Hepatocyte (in vitro differentiated cells): ENCODE measurements at regions not wholly inside any gene's neighbourhood (a gene's known extent, or its start where the extent isn't known, plus 50 kb on each side); places are given as distances from the start of the nearest gene placed in this dataset.

ENCODE experiments used
- DNase-seq: peaks from one replicate; pipeline ENCODE4 v3.0.0-alpha.2; 2016; ENCODE audit warnings: low spot score
- H2AFZ ChIP-seq: fragments of 200-600 bp; sonication (generic); 2 replicates; pipeline ENCODE4 v1.6.0; 2016; ENCODE audit warnings: antibody characterized with exemption, mild to moderate bottlenecking
- H3K27ac ChIP-seq: fragments of 200-600 bp; sonication (generic); 2 replicates; pipeline ENCODE4 v1.5.1; 2016; ENCODE audit warnings: mild to moderate bottlenecking
- H3K27me3 ChIP-seq: fragments of 200-600 bp; sonication (generic); 2 replicates; pipeline ENCODE4 v1.6.1; 2016
- H3K36me3 ChIP-seq: fragments of 200-600 bp; sonication (generic); replicated peaks from 2 replicates; pipeline ENCODE4 v1.5.1; 2016; ENCODE audit warnings: low read depth; ENCODE audit not compliant: insufficient read depth
- H3K4me1 ChIP-seq: fragments of 200-600 bp; sonication (generic); 2 replicates; pipeline ENCODE4 v1.5.1; 2016; ENCODE audit warnings: mild to moderate bottlenecking, moderate library complexity; ENCODE audit not compliant: insufficient read depth
- H3K4me2 ChIP-seq: fragments of 200-600 bp; sonication (generic); 2 replicates; pipeline ENCODE4 v1.6.0; 2016
- H3K4me3 ChIP-seq: fragments of 200-600 bp; sonication (generic); 2 replicates; pipeline ENCODE4 v1.5.1; 2016; ENCODE audit warnings: mild to moderate bottlenecking
- H3K79me2 ChIP-seq: fragments of 200-600 bp; sonication (generic); 2 replicates; pipeline ENCODE4 v1.6.0; 2017; ENCODE audit warnings: mild to moderate bottlenecking
- H3K9me2 ChIP-seq: fragments of 200-600 bp; sonication (generic); replicated peaks from 2 replicates; pipeline ENCODE4 v1.6.0; 2017; ENCODE audit warnings: mild to moderate bottlenecking; ENCODE audit not compliant: insufficient read depth
- H3K9me3 ChIP-seq: fragments of 200-600 bp; sonication (generic); 2 replicates; pipeline ENCODE4 v1.5.1; 2016; ENCODE audit warnings: low read depth, mild to moderate bottlenecking
- H4K20me1 ChIP-seq: fragments of 200-600 bp; sonication (generic); 2 replicates; pipeline ENCODE4 v1.6.0; 2016; ENCODE audit warnings: mild to moderate bottlenecking; ENCODE audit not compliant: insufficient read depth, poor library complexity, severe bottlenecking
- CTCF ChIP-seq: fragments of 200-600 bp; sonication (generic); IDR thresholded peaks from 2 replicates; pipeline ENCODE4 v1.5.1; 2016; ENCODE audit warnings: antibody characterized with exemption, mild to moderate bottlenecking; ENCODE audit not compliant: poor library complexity
- EZH2 ChIP-seq: fragments of 200-600 bp; sonication (generic); IDR thresholded peaks from 2 replicates; pipeline ENCODE4 v1.6.1; 2016; ENCODE audit warnings: antibody characterized with exemption, mild to moderate bottlenecking, borderline replicate concordance
- EZH2phosphoT487 ChIP-seq: fragments of 200-600 bp; sonication (generic); IDR thresholded peaks from one replicate; pipeline ENCODE4 v1.6.1; 2018; ENCODE audit warnings: antibody characterized with exemption, mild to moderate bottlenecking, low read depth, moderate library complexity; ENCODE audit not compliant: unreplicated experiment, severe bottlenecking
- WGBS: methylation state at CpG from one replicate; pipeline ENCODE4 v1.1.6; 2016; ENCODE audit warnings: low lambda C conversion rate; ENCODE audit errors: missing lambda C conversion rate; 5-methylcytosine and 5-hydroxymethylcytosine counted together

- Histone ChIP-seq H3K4me2 (no peak overlapping the region), H3K9me2 (no peaks in the 10 kb centered on the region), H3K4me3 (no peak overlapping the region), H3K27me3 (no peaks in the 10 kb centered on the region), H3K9me3 (no peaks in the 10 kb centered on the region), H3K36me3 (no peaks in the 10 kb centered on the region), H4K20me1 (no peaks in the 10 kb centered on the region), H3K4me1 (no peaks in the 10 kb centered on the region), H2AFZ (no peak overlapping the region), H3K79me2 (no peaks in the 10 kb centered on the region), H3K27ac (no peak overlapping the region)
- WGBS: 78% methylated on average over 3 of the region's 3 CpGs
- no peak for TF ChIP-seq CTCF
- TF ChIP-seq EZH2: no peak
- no peak for TF ChIP-seq EZH2phosphoT487
- no peak for DNase-seq
Observed at GRCh38 chr12:125312471-125312870, 247.2 kb downstream of the AACS start.

GRCh38 chr12:125314051-125314755 lies 249.0 kb downstream of the AACS start:
- H3K4me3 ChIP-seq: no peak overlapping the region
- no peaks in the 10 kb centered on the region for H3K79me2 ChIP-seq
- no peak for DNase-seq
- H3K27me3 ChIP-seq: no peaks in the 10 kb centered on the region
- H4K20me1 ChIP-seq: no peaks in the 10 kb centered on the region
- TF ChIP-seq EZH2phosphoT487 (no peak), CTCF (no peak), EZH2 (no peak)
- WGBS: 46% methylated on average over 22 of the region's 22 CpGs
- no peaks in the 10 kb centered on the region for H3K36me3 ChIP-seq
- no peaks in the 10 kb centered on the region for H3K9me3 ChIP-seq
- no peak overlapping the region for H3K27ac ChIP-seq
- no peak overlapping the region for H3K4me2 ChIP-seq
- H3K4me1 ChIP-seq: no peaks in the 10 kb centered on the region
- H3K9me2 ChIP-seq: no peaks in the 10 kb centered on the region
- H2AFZ ChIP-seq: no peak overlapping the region

- H3K27ac ChIP-seq: no peak overlapping the region
- H3K27me3 ChIP-seq: no peaks in the 10 kb centered on the region
- no peaks in the 10 kb centered on the region for H3K9me3 ChIP-seq
- H3K79me2 ChIP-seq: no peaks in the 10 kb centered on the region
- no peak overlapping the region for H3K4me2 ChIP-seq
- H2AFZ ChIP-seq: no peak overlapping the region
- no peaks in the 10 kb centered on the region for H3K4me1 ChIP-seq
- H4K20me1 ChIP-seq: no peaks in the 10 kb centered on the region
- no peaks in the 10 kb centered on the region for H3K36me3 ChIP-seq
- no peak for DNase-seq
- H3K4me3 ChIP-seq: no peak overlapping the region
- TF ChIP-seq EZH2: no peak
- no peak for TF ChIP-seq EZH2phosphoT487
- WGBS: 83% methylated on average over 1 of the region's 1 CpG
- H3K9me2 ChIP-seq: no peaks in the 10 kb centered on the region
Observed at GRCh38 chr12:125315771-125316170, 250.5 kb downstream of the AACS start.

GRCh38 chr12:125320177-125320576 lies 254.9 kb downstream of the AACS start:
- Histone ChIP-seq H3K4me2 (no peak overlapping the region), H3K4me3 (no peak overlapping the region), H3K4me1 (no peaks in the 10 kb centered on the region), H3K27ac (no peak overlapping the region), H2AFZ (no peak overlapping the region), H3K9me3 (no peaks in the 10 kb centered on the region), H3K79me2 (no peaks in the 10 kb centered on the region), H3K9me2 (no peaks in the 10 kb centered on the region), H3K36me3 (no peaks in the 10 kb centered on the region), H4K20me1 (no peaks in the 10 kb centered on the region), H3K27me3 (no peaks in the 10 kb centered on the region)
- 85% methylated on average over 6 of the region's 6 CpGs for WGBS
- no peak for DNase-seq
- no peak for TF ChIP-seq CTCF
- TF ChIP-seq EZH2phosphoT487: no peak
